Esophagus squamous epithelium (tissue), 4 donors: ENCODE measurements at regions not wholly inside any gene's neighbourhood (a gene's known extent, or its start where the extent isn't known, plus 50 kb on each side); places are given as distances from the start of the nearest gene placed in this dataset.

Experiments used
- CTCF ChIP-seq, 6 experiments: fragments of 450-650 bp in 4 of 6; fragments of 200-600 bp in 2 of 6; sonication (generic) in 2 of 6; IDR thresholded peaks; one replicate each; pipeline ENCODE4 v1.5.1; 2016 to 2019; ENCODE audit warnings: antibody characterized with exemption in 6 of 6, mild to moderate bottlenecking in 4 of 6, moderate library complexity in 4 of 6
- POLR2A ChIP-seq, 4 donors: fragments of 450-650 bp; IDR thresholded peaks; one replicate each; pipeline ENCODE4 v1.6.1; 2017; ENCODE audit warnings: antibody characterized with exemption in 4 of 4, mild to moderate bottlenecking in 4 of 4, moderate library complexity in 3 of 4

DNA sequence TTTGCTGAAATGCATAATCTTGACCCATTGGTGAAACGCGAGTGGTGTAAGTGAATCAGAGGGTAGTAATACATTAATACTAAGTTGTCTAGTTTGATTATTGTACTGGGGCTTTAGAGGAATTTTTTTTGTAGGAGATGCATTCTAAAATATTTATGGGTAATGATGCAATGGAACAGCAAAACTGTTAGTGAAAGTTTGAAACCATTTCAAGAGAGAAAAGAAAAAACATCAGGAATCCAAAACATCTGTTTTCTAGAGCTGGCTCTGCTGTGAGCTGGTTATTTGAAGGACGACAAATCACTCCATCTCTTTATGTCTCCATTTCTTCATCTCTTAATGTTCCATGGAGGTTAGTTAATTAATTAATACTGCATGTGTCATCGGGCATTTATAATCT lies 351.9 kb upstream of the FAT1 start:
- no peak for TF ChIP-seq CTCF (IDR thresholded peaks at IDR 0.05)
- TF ChIP-seq POLR2A (IDR thresholded peaks at IDR 0.05) = no peak
